H1 (cell line): ENCODE measurements at regions not wholly inside any gene's neighbourhood (a gene's known extent, or its start where the extent isn't known, plus 50 kb on each side); places are given as distances from the start of the nearest gene placed in this dataset.

Source experiments
- BCL11A ChIP-seq, 2 experiments: IDR thresholded peaks; one replicate each; pipeline ENCODE4 v1.6.1; 2011; ENCODE audit warnings: low read depth in 2 of 2, low read length in 2 of 2, mild to moderate bottlenecking in 2 of 2
- GTF2F1 ChIP-seq: IDR thresholded peaks from 2 replicates; pipeline ENCODE4 v1.6.1; 2012; ENCODE audit warnings: low read depth, low read length, improper control_type of control experiment, borderline replicate concordance
- RAD21 ChIP-seq, 2 experiments: IDR thresholded peaks in 1 of 2; conservative IDR thresholded peaks in 1 of 2; 2 replicates each; pipeline ENCODE4 v1.6.1; 2011; ENCODE audit warnings: low read depth in 2 of 2, low read length in 2 of 2, improper control_type of control experiment in 1 of 2, inconsistent platforms in 1 of 2, mild to moderate bottlenecking in 1 of 2, moderate library complexity in 1 of 2
- RFX5 ChIP-seq: IDR thresholded peaks from 2 replicates; pipeline ENCODE4 v1.6.1; 2011; ENCODE audit warnings: low read depth, low read length, improper control_type of control experiment, borderline replicate concordance
- SIN3A ChIP-seq, 2 experiments: IDR thresholded peaks in 1 of 2; conservative IDR thresholded peaks in 1 of 2; 2 replicates each; pipeline ENCODE4 v1.6.1; 2011 to 2012; ENCODE audit warnings: low read length in 2 of 2, improper control_type of control experiment in 1 of 2, low read depth in 1 of 2, mild to moderate bottlenecking in 1 of 2
- SIRT6 ChIP-seq: IDR thresholded peaks from one replicate; pipeline ENCODE4 v1.7.1; 2012; ENCODE audit warnings: low read length, inconsistent platforms
- SRF ChIP-seq: IDR thresholded peaks from 2 replicates; pipeline ENCODE4 v1.6.1; 2011; ENCODE audit warnings: mild to moderate bottlenecking, low read depth, low read length, moderate library complexity
- TEAD4 ChIP-seq: IDR thresholded peaks from 2 replicates; pipeline ENCODE4 v1.6.1; 2012; ENCODE audit warnings: low read depth, low read length, inconsistent platforms, mixed read lengths
- TF ChIP-seq, protein P1 (sequence below): IDR thresholded peaks from 2 replicates; pipeline ENCODE4 v1.6.1; 2012; ENCODE audit warnings: inconsistent platforms

GRCh38 chr10:84822931-84823630 lies 494.7 kb downstream of the CCSER2 start (continued):
- TF ChIP-seq RAD21 (IDR thresholded peaks at IDR 0.05 in 1 of 2, conservative IDR thresholded peaks at IDR 0.05 in 1 of 2; ENCODE audit: low read depth in 2 of 2, low read length in 2 of 2) (no peak), RFX5 (no peak), SIRT6 (no peak), SRF (no peak), GTF2F1 (no peak), SIN3A (conservative IDR thresholded peaks at IDR 0.05 in 1 of 2, IDR thresholded peaks at IDR 0.05 in 1 of 2; ENCODE audit: low read depth in 1 of 2, low read length in 2 of 2) (no peak), TEAD4 (no peak), BCL11A (IDR thresholded peaks at IDR 0.05; ENCODE audit: low read depth in 2 of 2, low read length in 2 of 2) (no peak)
- TF ChIP-seq, protein P1, sequence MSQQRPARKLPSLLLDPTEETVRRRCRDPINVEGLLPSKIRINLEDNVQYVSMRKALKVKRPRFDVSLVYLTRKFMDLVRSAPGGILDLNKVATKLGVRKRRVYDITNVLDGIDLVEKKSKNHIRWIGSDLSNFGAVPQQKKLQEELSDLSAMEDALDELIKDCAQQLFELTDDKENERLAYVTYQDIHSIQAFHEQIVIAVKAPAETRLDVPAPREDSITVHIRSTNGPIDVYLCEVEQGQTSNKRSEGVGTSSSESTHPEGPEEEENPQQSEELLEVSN: no peak
